HG03575 (cell line): ENCODE measurements at regions not wholly inside any gene's neighbourhood (a gene's known extent, or its start where the extent isn't known, plus 50 kb on each side); places are given as distances from the start of the nearest gene placed in this dataset.

Experiments used
- ATAC-seq: cut with Tn5 transposase; IDR thresholded peaks from one replicate; pipeline ENCODE4 v1.9.1; 2021; ENCODE audit not compliant: unreplicated experiment, insufficient number of reproducible peaks, low FRiP score; ENCODE audit errors: extremely low read depth

DNA sequence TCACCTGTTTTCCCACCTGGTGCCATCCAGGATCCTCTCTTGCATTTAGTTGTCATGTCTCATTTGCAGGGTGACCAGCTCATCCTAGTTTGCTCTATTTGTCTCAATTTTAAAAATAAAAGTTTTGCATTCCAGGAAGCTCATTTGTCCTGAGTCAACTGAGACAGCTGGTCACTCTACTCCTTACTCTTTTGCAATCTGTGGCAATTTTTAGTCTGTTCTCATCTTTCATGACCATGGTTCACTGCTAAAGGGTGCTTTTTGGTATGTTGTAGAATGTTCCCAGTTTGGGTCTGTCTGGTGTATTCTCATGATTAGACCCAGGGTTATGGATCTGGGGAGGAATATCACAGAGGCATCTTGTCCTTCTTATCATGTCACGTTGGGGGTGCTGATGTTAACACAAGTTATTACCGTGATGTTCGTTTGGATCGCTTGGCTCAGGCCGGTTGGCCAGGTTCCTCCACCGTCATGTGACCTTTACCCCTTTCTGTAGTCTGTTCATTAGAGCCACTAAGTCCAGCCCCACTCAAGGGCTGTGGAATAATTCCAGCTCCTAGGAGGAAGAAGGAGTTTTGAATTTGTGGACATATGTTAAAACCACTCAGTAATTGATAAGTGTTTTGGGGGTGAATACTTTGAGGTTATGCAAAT lies 103.3 kb upstream of the IGFBP3 start:
- ATAC-seq, result no peak

DNA sequence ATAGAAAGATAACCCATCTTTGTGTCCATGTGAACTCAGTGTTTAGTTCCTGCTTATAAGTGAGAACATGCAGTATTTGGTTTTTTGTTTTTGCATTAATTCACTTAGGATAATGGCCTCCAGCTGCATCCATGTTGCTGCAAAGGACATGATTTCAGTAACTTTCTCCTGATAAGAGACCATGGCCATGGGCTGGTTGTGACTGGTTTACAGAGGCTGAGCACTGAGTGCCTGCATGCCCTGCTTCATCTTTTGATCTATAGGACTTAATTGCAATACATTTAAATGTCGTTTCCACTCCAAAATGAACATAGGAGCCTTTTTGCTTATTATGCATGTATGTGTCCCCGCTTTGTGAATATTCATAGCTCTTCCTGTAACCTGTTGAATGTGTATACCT lies 101.3 kb upstream of the IGFBP3 start:
- no peak for ATAC-seq

DNA sequence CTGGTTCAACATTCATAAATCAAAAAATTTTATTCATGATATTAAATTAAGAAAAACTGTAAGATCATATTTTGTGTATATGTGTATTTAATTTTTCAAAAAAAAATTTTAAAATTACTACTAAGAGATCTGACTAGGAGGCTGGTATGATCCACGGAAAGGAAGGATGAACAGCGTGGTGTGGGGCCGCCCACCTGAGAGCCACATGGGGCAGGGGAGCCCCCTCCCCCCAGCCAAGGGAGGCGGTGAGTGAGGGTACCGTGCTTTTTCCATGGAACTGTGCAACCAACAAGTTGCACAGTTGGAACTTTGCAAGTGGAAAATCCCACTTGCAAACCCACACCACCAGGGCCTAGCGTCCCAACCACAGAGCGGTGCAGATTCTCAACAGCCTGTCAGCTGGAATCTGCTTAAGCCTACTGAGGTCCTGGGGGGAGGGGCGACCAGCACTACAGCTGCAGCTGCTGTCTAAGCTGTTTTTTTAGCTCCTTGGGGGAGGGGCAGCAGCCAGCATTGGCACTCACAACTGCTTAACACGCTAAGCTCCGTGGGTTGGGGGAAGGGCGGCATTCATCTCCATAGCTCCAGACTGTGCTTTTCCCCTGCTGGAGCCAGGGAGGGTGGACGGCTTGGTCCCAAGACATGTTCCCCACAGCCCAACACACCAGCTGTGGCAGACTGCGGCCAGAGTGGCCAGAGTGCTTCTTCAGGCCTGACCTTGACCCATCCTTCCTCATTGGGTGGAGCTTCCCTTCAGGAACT lies 94.2 kb upstream of the IGFBP3 start:
- no peak for ATAC-seq

DNA sequence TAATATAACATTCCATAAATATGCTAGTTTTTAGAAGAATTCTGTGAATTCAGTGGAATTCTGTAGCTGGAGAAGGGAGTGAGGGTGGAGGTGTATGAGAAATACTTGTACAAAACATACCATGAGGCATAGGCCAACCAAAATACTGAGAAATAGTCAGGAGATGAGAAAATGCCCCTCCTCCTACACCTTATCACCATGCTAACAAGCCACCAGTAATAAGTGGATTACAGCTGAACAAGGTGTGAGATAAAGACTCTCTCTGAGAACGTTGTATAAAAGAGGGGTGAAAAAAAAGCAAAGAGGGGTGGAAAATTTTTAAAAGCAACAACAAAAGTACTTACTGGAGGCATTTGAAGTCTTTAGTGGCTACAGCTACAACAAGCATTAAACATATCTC lies 90.4 kb upstream of the IGFBP3 start:
- ATAC-seq, result no peak

DNA sequence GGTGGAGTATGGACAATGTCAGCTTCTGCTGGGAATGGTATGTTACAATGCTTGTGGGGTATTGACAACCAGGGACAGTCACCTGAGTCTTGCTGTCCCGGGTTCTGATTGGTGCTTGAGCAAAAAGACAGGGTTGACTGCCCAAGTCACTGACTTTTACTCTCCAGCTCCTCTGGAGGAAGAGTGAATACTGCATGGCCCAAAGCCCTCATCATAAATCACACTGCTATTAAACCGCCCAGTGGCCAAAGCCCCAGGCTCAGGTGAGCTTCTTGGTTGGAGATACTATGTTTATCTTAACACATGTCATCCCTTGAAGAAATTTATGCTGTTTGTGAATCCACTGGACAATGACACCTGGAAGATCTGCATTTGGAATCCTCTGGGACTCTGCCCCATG lies 90.0 kb upstream of the IGFBP3 start:
- no peak for ATAC-seq

DNA sequence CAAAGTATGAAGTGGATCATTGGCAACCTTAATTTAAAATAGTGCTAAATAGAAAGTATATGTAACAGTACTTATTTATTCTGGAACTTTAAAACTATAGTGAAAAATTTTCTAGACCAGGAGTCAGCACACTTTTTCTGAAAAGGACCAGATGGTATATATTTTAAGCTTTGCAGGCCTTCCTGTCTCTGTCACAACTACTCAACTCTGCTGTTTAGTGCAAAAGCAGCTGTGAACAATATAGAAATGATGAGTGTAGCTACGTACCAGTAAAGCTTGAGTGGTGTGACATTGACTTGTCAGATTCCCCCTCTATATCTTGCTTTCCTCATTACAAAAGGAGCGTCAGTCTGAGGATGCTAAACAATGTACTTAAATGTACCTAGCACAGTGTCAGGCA lies 88.1 kb upstream of the IGFBP3 start:
- no peak for ATAC-seq

DNA sequence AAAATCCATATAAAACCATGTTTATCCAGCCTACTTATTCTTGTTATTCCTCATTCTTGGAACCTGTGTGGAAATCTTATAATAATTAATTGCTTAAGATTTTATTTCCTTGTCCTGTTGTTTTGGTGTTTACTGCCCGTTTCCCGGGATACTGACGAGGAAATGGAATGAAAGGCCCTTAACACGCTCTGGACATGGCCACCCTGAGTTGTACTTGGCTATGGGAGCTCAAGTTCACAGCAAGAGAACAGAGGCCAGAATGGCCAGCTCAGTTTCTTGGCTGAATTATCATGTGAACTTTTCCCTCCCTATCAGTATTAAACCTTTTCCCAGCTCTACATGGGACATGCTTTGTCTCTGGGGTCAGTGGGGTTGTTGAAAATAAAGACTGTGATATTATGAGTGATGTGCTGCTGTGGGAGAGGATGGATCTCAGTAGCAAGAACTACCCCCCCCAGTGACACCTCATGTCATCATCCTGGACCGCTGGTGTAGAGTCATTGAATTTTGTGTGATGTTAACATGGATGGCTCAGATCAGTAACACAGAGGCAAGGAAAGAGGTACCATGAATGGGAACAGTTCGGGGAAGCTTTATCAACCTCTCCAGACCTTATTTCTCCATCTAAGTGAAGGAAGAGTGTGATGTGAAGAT lies 87.0 kb upstream of the IGFBP3 start:
- no peak for ATAC-seq

DNA sequence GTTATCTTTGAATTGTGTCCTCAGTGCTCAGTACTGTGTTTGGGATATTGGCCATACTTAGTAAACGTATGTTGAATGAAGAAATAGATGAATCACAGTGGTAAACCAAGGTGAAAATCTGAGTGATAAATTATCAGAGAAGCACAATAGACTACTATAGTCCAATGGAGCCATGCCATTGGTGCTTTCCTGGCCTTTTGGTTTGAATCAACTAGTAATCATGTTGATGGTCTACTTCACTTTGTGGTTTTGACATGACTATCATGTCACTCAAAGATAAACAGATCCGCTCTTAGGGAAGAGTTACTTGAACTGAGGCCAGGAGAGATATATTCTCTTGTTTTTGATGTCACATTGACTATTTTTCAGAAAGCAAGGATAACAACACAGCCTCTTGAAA lies 86.1 kb upstream of the IGFBP3 start:
- no peak for ATAC-seq

DNA sequence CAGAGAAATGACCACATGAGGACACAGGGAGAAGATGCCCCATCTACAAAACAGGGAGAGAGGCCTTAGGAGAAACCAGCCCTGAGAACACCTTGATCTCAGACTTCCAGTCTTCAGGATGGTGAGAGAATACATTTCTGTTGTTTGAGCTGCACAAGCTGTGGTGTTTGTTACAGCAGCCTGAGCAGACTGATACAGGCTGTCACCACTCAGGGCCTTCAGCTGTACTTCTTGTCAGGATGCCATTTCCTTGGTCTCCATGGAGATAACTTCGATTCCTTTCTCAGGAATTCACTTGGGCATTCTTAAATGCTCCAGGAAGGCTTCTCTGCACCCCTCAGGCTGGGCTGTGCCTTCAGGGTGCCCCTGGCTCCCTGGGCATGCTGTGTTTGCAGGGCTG lies 85.7 kb upstream of the IGFBP3 start:
- ATAC-seq, result no peak

DNA sequence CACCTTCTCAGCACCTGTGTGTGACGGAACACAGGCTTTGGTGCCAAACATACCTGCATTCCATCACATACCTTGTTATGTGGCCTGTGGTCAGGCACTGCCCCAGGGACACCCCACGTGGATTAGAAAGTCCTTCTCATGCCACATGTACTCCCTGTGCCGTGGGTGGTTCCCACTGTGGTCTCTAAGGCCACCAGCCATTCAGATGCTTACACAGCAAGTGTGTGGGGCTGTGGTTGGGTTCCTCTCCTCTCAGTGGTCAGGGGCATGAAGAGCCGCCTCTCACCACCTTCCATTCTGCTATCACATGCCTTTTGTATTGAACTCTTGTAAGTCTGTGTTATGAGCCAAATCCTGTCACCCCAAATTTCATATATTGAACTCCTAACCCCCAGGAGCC lies 85.1 kb upstream of the IGFBP3 start:
- ATAC-seq, result no peak

DNA sequence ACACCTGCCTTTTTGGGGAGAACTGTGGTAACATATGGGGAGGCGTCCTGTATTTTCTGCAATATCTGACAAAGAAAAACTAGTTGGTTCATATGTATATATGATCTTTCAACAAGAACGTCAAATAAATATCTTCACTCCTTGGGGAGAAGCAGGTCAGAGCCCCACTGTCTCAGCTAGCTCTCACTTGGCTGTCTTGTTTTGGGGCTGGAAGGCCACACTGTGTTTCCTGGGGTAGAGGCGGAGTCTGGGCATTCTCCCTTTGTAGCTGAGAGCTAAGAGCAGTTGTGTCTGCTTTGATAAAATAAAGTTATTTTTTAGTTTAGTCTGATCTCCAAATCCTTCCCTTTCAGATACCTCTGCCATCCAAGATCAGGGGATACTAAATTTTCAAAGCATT lies 83.9 kb upstream of the IGFBP3 start:
- no peak for ATAC-seq

DNA sequence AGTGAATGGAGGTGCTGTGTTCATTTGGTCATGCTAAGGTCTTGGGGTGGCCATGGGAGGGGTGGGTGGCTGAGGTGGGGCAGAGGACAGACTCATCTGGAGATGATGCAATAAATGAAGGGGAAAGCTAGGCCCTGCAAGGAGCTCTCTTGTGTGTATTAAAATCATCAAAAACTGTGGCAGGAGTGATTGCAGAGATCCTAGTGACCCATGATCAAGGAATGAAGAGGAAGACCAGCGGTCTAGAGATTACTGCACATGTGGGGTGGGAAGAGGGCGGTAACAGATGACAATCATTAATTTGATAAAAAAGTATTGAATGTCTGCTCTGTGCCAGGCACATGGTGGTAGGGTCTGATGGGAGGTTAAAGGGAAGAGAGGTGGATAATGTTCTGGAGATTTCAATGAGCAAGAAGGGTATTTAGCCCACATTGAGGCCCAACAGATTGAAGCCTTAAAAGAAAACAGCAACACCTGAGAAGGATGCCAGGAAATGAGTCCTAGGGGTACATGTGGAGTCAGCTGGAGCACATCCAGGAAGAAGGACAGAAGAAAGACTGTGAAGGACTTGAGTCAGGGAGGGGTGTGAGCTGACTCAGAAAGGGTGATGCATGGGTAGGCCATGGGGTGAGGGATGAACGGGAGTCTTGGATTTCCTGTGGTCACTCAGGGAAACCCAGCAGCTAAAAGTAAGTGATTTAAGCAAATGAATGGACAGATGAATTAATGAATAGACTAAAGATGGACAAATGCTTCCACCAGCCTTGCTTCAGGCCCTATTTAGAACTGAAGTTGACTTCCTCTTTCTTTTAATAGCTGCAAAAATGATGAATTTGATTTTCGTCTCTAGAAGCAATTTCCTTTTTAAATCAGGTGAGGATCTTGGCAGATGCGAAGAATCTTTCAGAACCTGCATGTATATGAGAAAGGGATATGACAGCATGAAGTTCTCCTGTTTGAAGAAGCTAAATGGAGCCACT lies 83.1 kb upstream of the IGFBP3 start:
- no peak for ATAC-seq

DNA sequence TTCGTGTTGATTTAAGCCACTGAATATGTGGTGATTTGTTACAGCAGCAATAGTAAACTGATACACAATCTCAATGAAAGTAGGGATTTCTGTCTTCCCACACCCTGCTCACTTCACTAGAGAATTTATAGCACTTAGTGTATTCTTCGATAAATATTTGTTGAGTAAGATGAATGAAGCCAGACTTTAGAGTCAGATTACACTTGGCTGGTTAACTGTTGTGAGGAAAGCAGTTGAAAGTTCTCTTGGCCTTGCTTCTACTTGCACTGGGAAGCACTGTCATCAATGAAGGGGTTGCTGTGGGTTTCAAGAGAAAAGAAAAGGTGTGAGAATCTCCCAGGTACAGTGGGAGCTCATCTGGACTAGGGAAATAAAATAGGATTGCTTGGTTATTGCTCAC lies 82.1 kb upstream of the IGFBP3 start:
- no peak for ATAC-seq

DNA sequence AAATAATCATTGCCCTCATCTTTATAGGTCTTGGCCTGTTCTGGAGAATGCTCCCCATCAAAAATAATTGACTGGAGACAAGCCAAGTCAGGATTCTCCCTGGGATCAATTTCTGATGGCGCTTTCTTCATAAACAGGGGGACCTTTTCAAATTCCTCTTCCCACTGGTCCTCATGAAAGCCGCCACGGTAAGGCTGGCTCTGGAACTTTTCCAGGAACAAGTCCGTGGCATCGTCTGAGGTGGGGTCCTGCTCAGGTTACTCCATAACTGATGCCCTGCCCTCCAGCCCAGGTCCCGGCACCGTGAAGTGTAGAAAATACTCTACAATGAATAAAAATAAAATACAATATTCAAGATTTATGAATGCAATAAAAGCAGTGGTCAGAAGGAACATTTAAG lies 79.4 kb upstream of the IGFBP3 start:
- no peak for ATAC-seq

DNA sequence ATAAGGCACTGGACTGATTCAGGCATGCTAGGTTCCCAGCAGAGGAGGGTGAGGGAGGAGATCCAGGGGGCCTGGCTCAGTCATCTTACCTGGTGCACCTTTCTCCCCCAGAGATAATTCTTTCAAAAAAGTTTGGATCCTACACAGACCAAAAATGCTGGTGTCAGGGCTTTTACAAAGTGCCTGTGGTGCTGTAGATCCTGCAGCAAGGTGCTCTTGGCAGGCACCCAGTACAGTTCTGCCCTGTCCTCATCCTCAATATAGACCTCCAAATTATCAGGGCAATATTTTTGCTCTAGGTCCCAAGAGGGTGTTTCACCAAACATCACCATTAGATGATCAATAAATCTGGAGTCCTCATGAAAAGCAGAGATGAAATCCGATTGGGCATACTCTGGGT lies 78.5 kb upstream of the IGFBP3 start:
- ATAC-seq, result no peak

DNA sequence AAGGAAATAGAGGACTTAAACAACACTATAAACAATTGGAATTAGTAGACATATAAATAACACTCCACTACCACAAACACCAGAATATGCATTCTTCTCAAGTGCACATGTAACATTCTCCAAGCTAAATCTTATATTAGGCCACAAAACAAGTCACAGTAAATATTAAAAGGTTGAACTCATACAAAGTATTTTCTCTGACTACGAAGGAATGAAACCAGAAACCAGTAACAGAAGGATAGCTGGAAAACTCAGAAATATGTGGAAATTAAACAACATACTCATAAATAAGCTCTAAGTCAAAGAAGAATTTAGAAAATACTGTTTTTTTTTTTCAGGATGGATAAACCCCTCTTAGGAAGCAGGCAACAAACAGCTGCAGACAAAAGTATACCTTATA lies 77.4 kb upstream of the IGFBP3 start:
- no peak for ATAC-seq

DNA sequence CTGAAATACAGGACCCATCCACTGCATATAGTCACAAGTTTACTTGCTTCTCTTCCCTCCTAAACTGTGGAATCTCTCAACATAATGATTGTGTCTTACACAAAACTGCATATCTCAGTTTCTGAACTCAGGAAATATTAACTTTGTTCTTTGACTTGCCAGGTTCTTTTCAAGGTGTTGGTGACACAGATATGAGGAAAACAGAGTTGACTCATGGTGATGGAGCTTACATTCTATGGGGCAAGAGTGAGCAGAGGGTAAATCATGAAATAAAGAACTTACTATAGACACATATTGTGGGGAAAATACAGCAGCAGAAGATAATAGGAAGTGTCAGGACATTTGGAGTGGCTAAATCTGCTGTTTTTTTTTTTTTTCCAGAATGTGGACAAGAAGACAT lies 72.5 kb upstream of the IGFBP3 start:
- no peak for ATAC-seq

DNA sequence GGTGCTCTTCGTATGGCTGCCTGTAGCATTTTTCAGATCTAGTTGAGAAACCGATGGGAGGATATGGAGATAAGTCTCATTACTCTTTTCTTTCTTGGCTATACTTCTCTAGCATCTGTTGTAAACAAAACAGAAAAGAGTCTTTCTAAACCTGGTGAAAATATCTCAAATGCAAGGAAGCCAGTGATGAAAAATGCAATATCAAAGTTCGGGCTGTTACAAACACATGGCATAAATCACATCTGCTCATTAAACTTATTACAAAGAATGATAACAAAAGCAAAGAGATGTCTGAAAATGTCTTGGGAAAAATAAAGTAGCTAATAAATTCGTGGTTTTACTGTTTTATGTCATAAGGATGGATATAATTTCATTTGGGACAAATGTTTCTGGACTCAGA lies 71.8 kb upstream of the IGFBP3 start:
- no peak for ATAC-seq

DNA sequence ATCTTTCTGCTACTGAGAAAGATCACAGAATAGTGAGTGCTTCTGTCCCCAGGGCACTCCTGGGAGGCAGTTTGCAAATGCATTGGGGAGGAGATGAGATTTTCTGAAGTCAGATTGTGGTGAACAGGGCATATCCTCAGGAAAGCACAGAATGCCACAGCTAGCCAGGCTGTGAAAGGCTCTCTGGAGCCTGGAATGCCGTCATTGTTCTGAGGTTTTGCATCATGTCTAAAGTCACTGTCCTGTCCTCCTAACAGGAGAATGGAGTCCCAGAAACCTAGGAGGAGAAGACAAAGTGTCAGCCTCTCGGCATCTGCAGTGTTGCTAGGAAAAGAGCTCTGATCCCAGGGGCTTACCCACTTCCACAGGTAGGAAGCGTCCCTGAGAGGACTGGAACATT lies 69.2 kb upstream of the IGFBP3 start:
- no peak for ATAC-seq
